NCI-H2107 (cell line): ENCODE measurements at regions not wholly inside any gene's neighbourhood (a gene's known extent, or its start where the extent isn't known, plus 50 kb on each side); places are given as distances from the start of the nearest gene placed in this dataset.

Experiments
- DNase-seq: peaks from one replicate; lab custom pipeline; 2025; lab: John Stamatoyannopoulos, UW

DNA sequence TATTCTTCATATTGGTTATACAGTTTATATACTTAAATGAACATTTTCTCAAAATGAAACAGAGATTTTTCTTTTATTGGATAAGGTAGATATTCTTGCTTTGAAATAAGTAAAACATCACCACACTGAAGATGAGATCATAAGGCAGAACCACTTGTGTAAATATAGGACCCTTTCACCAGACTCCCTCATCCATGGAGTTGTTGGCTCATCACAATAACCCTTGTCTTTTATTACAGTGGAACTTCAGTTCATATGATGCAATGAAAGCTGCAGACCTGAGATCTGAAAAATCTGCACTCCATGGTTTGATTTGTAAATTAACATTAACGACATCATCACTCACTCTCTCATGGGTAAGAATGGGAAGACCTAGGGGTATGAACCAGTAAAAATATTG lies 51.9 kb upstream of the DBX2 start:
- DNase-seq = no peak

DNA sequence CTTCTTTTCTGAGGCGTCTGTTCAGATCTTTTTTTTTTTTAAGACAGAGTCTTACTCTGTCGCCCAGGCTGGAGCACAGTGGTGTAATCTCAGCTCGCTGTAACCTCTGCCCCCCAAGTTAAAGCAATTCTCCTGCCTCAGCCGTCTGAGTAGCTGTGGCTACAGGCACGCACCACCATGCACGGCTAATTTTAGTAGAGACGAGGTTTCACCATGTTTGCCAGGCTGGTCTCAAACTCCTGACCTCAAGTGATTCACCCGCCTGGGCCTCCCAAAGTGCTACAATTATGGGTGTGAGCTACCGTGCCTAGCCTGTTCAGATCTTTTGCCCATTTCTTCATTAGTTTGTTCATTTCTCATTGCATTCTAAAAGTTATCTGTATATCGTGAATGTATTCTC lies 55.1 kb upstream of the DBX2 start:
- DNase-seq = no peak

DNA sequence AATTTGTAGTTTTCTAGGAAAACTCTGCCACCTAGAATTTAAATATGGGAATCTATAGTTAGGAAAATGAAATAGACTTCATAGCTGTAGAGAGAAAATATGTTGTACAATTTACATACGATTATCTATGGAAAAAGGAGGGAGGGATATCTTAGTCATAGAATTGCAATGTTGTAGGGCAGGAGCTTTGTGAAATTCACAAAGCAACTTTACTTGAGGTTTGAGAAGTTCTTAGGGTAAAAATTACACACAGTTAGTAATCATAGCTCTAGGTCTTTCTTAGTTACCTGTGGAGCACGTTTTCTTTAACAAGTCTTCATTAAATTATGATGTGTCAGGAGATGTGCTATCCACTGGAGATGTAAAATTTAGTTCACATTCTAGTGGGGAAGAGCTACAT lies 61.4 kb upstream of the DBX2 start:
- DNase-seq = no peak

DNA sequence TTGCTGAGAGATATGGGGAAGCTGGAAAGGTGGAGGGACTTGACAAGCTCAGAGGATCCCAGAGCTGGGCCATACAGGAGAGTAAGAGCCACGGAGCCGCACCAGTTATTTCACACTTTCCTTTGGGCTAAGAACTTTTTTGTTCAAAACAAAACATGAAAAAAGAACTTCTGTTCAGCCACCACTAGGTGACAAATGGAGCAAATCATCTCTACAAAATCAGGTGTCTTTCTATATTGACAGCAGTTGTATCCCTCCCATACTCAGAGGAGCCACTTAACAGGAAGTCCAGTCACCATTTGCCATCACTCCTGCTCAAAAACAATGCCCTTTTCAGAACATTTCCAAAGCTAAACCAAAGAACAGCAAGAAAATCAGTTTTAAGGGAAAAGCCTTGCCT lies 70.3 kb upstream of the DBX2 start:
- DNase-seq = no peak

DNA sequence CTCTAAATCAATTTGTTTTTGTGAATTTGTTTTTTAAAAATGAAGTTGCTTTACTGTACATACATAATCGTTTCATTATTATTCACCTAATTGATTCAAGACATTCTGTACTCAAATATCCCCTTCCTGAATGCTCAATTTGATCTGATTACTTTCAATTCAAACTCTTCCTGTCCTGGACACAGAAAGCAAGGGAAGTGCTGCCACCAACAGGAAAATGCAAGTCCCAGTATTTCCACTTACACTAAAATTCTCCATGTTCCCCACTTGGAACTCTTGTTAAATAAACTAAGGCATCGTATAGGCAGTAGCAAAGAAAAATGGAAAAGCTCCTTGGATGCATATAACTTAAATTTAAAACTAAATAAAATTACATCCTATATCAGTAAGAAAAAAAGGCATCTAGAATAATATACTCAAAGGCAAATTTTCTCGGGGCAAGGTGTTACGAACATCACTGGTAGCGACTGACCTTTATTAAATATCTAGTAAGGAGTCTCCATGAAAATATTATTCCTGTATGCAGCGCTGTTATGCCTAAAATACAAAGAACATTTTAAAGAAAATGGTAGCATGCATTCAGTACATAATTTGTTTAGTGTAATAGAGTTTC lies 72.0 kb upstream of the DBX2 start:
- no peak for DNase-seq

DNA sequence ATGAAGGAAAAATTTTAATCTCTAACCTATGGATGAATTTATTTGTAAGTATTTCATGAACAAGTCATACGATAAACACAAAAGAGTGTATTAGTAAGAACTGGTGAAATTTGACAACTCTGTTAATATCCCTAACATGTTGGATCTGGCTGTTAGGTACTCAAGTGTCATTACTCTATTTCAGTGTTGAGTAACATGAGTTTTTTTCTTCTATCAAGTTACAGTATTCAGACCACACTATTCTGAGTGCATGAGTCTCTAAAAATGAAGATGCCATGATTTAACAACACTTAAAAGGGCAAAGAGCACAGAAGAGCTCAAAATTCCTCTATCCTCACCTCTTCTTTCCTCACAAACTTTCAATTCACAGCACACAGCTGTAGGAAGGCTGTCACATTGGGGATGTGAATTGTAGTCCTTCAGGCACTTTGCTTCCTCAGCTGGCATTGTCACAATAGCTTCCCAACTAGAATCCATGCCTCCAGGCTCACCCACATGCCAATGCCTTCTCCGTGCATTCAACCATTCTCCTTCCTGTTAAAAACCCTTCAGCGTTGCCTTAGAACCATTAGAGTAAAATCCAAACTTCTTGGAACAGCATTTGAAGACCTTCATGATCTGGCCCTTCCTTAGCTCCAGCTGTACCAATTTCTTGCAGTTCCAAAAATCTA lies 73.7 kb upstream of the DBX2 start:
- no peak for DNase-seq

DNA sequence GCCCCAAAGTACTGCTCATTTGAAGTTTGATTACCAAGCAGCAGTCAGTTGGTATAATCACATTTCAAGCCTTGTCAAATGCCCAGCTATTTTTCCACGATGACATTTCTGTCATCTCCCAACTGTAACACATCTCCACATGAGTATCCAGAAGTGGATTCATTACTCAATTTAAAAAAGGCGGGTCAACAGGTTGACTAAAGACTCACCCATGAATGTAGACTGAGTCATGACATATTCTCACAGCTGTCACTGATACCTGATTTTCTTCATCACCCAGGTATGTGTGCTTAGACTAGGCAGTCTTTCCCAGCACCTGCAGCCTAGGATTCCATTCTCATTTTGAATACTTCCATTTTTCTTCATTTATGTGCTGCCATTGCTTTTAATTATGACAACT lies 75.1 kb upstream of the DBX2 start:
- DNase-seq = no peak

DNA sequence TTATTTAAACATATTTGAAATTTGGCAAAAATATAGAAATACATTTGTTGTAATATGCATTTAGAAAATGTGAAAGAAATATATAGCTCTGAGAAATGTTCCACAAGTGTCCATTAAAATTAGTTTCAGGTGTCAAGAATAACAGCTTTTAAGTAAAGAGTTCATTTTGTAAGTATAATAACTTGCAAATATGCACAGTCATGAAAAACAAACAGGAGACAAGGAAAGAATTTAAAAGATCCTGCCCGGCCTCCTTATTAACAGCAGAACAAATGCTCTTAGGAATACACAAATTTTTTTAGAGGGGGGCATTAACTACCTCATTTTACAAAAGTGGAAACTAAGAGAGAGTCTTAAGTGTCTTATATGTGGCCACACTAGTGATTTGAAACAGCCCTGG lies 77.7 kb upstream of the DBX2 start:
- DNase-seq = no peak

DNA sequence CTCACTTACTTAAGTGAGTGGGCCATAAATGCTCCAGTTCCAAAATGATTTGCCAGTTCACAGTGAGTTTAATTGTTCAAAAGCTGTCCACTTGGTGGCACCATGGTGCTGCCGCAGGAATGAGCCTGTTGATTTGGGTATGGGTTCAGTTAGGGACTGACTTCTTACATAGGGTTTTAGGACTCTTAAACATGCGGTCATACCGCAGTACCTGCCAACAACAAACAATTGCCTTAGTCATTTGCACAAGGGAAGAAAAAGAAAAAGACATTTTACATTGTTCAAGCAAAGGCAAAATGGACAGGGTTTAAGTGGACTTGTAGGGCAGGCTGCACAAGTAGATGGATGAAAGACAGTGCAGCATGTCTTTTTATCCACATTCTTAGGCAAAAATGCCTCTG lies 80.0 kb upstream of the DBX2 start:
- DNase-seq = peak; percentile 66

DNA sequence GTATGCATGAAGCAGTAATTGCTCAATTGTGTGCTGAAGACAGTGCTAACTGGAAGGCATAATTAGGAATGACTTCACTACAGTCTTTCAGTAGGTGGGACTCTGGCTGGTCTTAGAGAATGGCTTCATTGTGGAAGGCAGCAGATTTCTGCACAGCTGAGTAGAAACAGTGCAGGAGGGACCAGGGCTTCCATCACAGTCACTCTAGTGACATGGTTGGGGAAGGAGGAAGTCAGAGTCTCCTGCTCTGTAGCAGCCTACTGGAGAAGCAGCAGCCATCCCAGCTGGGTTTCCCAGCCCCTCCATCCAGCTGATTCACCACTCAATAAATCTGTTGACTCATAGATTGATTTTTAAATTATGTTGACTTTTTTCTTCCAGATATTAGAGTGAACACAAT lies 80.6 kb upstream of the DBX2 start:
- no peak for DNase-seq

DNA sequence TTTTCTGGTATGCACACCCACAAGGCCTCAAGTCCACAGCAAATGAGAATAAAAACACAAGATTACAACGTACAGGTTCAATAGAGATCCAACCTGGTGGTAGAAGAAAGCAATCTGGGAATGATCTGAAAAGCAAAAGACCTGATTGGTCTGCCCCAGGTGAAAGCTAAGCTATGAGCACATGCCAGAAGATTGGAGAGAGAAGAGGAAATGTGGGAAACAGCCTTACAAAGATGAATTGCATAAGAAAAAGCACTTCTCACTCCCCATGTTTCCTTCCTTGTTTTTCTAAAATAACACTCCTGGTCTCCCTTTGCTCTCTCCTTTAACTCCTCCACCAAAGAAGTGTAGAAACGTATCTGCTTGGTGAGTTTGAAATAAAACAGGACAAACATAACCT lies 77.3 kb upstream of the ANO6 start:
- DNase-seq = no peak

DNA sequence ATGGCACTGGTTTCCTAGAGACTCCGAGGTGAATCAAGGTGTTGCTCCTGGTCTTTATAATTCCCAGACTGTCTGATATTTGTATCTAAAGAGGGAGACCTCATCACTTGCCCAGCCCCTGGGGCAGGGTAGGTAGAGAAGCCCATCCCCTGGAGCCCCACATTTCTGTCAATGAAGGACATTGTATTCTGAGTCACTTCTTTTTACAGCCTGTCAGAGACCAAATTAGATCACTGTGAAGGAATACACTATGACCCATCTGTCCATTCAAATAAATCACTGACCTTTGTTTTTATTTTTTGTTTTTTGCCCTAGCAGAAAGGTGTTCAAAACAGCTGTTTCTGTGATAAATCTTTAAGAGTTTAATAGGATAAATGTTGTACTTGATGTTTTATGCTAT lies 67.9 kb upstream of the ANO6 start:
- no peak for DNase-seq

DNA sequence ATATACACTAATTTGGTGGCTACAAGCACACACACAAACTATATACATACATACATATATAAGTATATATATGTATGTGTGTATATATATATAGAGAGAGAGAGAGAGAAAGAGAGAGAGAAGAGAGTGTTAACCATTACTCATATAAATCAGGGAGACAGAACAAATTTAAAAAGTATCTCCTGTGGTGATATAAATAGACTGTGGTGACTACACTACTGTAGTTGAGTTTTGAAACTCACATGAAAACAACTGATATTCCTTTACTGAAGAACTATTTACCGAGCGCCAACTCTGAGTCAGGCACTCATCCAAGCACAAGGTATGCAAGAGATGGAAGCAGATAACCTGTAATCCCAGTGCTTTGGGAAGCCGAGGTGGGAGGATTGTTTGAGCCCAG lies 67.3 kb upstream of the ANO6 start:
- DNase-seq = no peak

DNA sequence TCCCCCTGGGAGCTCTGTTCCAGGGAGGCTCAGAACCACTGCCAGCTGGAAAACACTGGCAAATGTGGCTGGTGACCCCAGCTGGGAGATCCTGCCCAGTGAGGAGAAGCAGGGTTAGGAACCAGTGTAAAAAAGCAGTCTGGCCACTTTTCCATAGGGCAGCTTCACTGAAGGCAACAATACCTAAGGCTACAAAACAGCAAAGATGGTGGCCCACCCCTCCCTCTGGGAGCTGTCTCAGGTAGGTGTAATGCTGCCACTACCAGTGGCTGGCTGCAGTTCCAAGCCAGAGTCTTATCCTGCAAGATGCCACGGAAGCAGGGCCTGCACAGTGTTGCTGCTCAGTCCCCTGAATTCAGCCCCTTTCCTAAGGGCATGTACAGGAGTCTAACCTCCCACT lies 50.6 kb upstream of the ANO6 start:
- DNase-seq = no peak

DNA sequence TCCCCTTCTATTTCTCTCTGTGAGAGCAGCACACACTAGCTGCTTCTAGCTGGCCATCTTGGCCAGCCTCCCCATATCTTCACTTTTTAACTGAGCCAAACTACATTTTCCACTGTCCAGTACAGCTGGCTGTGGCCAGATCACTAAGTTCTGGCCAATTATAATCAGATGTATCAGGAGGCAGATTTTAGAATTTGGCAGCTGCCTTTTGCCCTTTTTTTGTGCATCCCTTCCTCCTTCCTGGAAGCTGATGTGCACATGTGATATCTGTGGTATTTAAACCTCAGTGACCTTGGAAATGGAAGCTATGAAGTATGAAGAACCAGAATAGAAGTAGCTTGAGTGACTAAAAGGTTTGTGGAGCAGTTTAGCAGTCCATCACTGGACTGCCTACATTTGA lies 49.8 kb upstream of the ANO6 start:
- DNase-seq = no peak
